ENCODE measurements at regions not wholly inside any gene's neighbourhood (a gene's known extent, or its start where the extent isn't known, plus 50 kb on each side); places are given as distances from the start of the nearest gene placed in this dataset.
A peak's percentile ranks its signal among the peaks of the same experiment; 100 is the strongest.

DNA sequence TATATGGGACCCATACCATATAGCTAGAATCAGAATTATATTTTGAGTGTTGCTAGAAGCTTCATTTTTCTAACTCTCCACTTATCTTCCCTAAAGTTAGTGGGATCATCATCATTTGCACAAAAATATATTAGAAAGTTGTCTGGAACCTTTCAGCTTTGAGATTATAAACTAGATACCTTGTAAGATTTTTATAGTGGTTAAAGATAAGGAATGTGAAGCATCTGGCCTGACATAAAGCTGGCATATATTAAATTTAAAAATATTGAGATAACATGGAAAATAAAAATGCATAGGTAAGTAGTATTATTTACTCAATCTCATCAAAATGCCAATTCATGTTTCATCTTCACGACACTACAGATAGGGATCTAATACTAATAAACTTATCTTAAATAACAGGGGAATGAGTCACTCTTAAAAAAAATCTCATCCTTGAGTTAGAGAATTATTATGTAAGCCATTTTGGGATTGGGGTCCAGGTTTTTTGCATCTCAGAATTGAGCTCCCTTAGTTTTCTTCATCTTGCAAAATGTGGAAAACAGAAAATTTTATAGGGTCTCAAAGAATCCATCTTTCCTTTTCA, 318.5 kb downstream of the KCNC2 start:
- FAIRE-seq (no peak), DNase-seq (ENCODE audit: insufficient read length, low spot score) (no peak)
- no peak for TF ChIP-seq POLR2A (IDR thresholded peaks at IDR 0.05; ENCODE audit: low read depth, low read length)

DNA sequence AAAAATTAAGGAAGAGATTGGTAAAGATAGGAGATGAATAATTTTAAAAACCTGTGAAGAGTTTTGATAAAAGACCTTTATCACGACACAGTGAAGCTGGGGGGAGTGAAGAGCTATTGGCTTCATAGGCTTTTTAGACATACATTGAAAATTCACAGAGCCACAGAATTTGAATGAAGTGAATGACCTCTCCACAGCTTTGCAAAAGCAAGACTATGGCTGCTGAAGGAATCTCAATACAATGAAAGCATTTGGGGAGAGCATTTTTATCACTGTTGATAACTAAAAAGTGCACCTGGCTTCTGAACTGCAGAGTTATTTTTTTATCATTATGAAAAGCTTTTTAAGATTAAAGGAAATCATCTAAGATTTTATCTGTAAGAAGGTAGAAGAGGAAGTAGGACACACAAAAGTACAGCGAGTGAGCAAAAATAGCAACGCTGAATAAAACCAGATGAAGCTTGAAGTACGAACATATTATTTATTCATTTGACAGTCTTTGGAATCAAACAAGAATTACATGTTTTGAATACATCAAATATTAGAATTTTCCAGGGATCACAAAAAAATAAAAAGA, 317.5 kb downstream of the KCNC2 start:
- DNase-seq (ENCODE audit: insufficient read length, low spot score) (no peak), FAIRE-seq (no peak)
- no peak for TF ChIP-seq POLR2A (IDR thresholded peaks at IDR 0.05; ENCODE audit: low read depth, low read length)

DNA sequence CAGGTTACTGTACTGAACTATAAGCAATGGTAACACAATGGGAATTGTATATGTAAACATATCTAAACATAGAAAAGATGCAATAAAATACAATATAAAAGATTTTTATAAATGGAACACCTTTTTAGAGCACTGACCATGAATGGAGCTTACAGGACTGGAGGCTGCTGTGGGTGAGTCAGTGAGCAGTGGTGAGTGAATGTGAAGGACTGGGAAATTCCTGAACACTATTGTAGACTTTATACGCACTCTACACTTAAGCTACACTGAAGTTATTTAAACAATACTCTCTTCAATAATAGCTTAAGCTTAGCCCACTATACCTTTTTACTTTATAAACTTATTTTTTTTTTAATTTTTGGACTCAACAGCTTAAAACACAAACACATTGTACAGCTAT, 313.5 kb downstream of the KCNC2 start:
- no peak for DNase-seq (ENCODE audit: insufficient read length, low spot score)
- no peak for FAIRE-seq
- no peak for TF ChIP-seq POLR2A (IDR thresholded peaks at IDR 0.05; ENCODE audit: low read depth, low read length)

DNA sequence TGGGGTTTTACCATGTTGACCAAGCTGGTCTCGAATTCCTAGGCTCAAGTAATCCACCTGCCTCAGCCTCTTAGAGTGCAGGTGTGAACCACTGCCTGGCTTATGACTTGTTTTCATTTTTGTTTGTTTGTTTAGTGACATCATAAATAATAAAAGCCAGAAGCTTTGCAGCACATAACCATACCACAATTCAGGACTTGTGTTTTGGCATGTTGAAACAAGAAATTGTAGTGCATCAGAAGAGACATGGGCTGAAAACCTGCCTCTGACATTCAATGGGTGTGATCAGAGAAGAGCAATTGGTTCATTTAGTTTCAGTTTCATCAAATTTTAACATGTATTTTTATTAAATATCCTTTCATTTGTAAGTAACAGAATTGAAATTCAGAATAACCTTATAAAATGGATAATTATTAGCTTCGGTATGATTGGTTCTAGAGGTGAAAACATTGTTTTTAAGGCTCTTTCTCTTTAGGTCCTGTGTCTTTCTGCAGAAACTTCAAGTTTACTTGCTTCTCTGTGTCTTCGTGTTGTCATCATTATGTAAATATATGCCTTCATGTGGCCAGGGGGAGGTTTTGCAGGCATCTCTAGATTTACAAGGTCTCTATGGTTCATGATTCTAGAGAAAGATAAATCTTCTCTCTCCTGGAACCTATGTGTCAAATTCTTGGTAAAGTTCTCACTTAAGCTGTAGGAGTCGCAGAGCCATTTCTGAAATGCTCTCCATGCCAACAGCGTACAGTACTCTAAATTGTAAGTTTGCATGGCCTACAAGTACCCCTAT, 312.0 kb downstream of the KCNC2 start:
- FAIRE-seq = no peak
- TF ChIP-seq POLR2A (IDR thresholded peaks at IDR 0.05; ENCODE audit: low read depth, low read length) = no peak

DNA sequence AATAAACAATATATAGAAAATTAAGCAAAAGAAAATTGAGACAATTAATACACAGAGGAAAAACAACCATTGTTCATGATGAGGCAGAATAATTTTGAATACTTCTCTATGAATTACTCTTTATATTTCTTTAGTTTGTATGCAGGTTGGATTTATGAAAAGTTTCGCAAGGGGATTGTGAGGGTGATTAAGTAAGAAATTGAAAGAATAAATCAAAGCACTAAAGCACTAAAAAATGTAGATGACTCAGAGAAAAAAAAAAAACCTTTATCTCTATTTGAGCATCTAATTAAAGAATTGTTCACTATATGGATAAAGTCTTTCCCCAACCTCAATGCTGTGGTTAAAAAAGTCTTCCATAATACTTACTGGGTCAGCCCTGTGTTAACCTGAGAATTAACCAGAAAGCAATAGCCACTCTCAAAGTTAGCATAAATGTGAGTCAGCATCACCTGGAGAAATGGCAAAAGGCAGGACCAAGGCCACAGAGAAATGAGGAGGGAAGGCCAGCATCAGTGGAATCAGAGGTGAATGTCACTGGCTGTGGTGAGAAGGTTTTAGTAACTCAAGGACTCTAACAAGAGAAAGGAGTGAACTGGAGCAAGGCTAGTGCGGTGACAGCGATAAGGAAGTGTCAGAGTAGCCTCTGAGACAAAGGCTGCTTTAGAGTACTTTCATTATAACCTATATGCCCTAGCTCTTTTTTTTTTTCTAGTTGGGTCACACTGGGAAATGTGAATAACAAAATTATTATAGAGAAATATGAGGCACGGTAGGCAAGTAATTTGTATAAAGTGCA, 310.4 kb downstream of the KCNC2 start:
- FAIRE-seq (no peak), DNase-seq (ENCODE audit: insufficient read length, low spot score) (no peak)
- no peak for TF ChIP-seq POLR2A (IDR thresholded peaks at IDR 0.05; ENCODE audit: low read depth, low read length)

More for the DNA sequence above, 312.0 kb downstream of the KCNC2 start:
- DNase-seq (ENCODE audit: insufficient read length, low spot score) = no peak

DNA sequence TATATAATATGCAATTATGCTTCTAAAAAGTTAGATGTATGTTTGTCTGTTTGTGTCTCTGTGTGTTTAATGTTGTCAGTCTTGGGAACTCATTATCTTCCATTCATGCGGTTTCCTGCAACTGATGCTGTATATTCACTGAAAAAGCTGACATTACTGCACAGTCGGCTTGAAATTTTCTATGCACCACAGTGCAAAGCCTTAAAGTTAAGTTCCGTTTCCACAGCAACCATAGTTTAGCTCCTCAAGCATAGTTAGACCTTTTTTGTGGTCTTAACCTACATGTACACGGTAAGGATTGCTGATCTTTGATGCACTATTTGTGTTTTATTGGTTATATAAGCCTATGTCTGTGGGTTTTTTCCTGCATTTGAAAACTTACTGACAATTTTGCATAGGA, 309.4 kb downstream of the KCNC2 start:
- TF ChIP-seq POLR2A (IDR thresholded peaks at IDR 0.05; ENCODE audit: low read depth, low read length) = no peak
- no peak for DNase-seq (ENCODE audit: insufficient read length, low spot score)
- FAIRE-seq = no peak

DNA sequence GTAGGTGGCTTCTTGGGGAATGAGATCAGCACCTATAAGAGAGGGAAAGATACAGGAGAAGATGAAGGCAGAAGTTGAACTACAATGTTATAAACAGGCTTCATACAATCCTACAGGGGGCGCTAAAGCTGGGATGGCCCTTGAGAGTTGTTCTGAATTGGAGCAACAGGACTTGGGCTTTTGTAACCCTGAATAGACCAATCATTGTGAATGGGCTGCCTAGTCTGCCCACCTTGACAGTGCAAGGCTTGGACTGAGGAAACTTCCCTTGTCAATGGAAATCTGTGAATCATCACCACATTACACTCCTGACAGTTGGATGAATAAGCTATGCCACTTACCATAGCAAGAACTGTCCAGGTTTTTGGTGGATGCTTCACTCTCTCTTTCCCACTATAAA, 306.1 kb downstream of the KCNC2 start:
- DNase-seq (ENCODE audit: insufficient read length, low spot score) (no peak), FAIRE-seq (peak; percentile 94)
- TF ChIP-seq POLR2A (IDR thresholded peaks at IDR 0.05; ENCODE audit: low read depth, low read length) = no peak

DNA sequence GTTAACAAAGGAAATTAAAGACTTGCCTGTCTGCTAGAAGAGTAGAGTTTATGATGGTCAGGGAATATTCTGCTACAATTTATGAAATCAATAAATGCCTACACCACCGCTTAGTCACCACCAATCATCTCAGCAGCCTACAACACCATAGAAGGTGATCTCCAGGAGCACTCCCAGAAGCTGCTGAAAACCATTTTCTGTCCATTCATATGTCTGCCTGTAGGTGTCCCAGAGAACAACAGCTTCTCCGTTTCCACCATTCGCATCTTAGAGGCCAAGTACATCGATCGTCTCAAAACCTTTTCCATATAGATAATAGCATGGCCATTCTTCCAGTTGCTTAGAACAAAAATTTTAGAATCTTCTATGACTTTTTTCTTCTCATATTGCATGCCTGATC, 303.4 kb downstream of the KCNC2 start:
- FAIRE-seq (no peak), DNase-seq (ENCODE audit: insufficient read length, low spot score) (no peak)
- TF ChIP-seq POLR2A (IDR thresholded peaks at IDR 0.05; ENCODE audit: low read depth, low read length) = no peak

DNA sequence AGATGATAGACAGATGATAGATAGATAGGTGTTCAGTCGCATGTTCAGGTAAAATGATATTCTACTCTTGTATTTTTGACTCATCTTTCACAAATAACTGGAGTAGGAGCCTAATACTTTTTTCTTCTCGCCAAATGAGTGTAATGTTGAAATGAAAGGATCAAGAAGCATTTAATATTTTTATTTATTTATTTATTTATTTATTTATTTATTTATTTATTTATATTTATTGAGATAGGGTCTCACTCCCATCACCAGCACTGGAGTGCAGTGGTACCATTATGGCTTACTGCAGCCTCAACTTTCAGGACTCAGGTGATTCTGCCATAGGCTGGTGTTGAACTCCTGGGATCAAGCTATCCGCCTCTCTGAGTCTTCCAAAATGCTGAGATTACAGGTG, 298.8 kb downstream of the KCNC2 start:
- DNase-seq (ENCODE audit: insufficient read length, low spot score) (no peak), FAIRE-seq (no peak)
- TF ChIP-seq POLR2A (IDR thresholded peaks at IDR 0.05; ENCODE audit: low read depth, low read length) = no peak

DNA sequence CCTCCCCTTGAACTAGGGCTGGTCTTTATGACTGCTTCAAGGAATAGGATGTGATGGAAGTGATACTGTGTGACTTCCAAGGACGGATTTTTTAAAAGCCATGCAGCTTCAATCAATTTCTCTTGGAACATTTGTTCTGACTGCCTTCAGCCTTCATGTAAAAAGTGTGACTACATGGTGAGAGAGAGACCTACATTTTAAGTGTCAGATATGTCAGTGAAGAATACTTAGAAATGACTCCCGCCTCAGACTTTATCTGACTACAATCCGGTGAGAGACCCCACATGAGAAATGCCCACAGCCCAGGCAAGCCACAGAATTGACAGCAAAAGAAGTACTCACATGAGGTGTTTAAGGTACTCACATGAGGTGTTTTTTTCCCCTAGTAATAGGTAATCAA, 295.3 kb downstream of the KCNC2 start:
- no peak for TF ChIP-seq POLR2A (IDR thresholded peaks at IDR 0.05; ENCODE audit: low read depth, low read length)
- DNase-seq (ENCODE audit: insufficient read length, low spot score) (no peak), FAIRE-seq (no peak)

DNA sequence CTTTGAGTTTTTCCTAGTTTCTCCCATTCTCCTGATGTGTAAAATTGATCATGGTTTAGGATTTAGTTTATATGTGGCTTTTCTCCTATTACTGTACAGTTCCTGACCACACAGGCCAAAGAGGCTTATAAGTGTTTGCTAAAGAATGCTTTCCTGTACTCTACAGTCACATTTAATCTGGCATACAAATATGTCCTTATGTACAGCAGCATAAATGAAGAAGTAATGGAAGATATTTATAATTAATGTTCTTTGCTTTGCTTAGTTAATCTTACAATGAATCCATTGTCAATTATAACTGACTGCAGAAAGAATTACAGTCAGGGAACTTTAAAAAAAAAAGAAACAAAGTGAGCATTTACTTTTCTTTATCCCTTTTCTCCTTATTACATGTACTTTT, 293.9 kb downstream of the KCNC2 start:
- no peak for TF ChIP-seq POLR2A (IDR thresholded peaks at IDR 0.05; ENCODE audit: low read depth, low read length)
- no peak for DNase-seq (ENCODE audit: insufficient read length, low spot score)
- FAIRE-seq = no peak

DNA sequence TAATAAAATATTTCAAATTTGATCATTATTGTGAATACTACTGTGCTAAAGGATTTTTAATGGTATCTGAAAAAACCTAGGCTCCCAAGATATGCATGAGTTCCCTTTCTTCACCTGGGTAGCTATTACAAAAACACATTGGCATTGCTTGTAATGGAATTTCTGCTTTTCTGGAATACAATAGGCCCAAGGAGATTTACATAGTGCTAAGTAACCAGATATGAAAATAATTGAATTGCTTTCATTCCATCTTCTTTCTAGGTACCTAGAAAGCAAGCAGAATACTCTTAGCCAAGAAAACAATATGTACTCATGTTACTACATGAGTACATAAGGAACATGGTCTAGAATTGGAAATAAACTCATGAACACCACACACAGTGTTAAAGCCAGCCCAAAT, 291.9 kb downstream of the KCNC2 start:
- FAIRE-seq = no peak
- no peak for TF ChIP-seq POLR2A (IDR thresholded peaks at IDR 0.05; ENCODE audit: low read depth, low read length)
- DNase-seq (ENCODE audit: insufficient read length, low spot score) = no peak

DNA sequence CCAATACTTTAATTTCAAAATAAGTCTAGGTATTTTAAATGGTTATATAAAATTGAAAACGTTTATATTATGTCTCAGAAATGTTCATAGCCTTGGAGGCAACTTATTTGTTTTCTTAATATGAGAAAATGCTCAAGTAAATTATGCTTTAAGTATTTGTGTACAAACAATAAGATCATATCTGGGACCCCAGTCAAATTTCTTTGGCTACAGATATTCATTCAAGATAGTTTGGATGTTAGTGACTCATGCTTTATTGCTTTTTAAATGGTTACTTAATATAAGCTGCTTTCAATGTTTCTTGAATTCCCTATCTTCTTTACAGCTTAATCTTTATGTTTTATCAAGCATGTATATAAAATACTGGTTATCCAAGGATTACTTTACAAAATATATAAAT, 291.3 kb downstream of the KCNC2 start:
- TF ChIP-seq POLR2A (IDR thresholded peaks at IDR 0.05; ENCODE audit: low read depth, low read length) = no peak
- DNase-seq (ENCODE audit: insufficient read length, low spot score) (no peak), FAIRE-seq (no peak)

DNA sequence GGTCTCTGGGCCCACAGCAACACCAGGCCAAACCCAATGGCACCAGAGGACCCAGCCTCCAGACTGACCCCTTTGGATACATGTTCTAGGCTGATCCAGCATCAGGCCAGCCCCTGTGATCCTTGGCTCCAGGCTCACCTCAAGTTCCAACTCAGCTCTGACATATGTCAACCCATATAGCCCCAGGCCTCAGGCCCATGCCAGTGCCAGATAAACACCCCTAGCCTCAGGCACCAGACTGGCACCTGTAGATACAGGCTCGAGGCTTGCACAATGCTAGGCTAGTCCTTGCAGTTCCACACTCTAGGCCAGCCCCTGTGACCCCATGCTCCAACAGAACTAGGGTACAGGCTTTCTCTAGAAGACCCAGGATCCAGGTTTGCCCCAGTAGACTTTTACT, 287.5 kb downstream of the KCNC2 start:
- TF ChIP-seq POLR2A (IDR thresholded peaks at IDR 0.05; ENCODE audit: low read depth, low read length) = no peak
- FAIRE-seq (no peak), DNase-seq (ENCODE audit: insufficient read length, low spot score) (no peak)
